ENCODE measurements at regions not wholly inside any gene's neighbourhood (a gene's known extent, or its start where the extent isn't known, plus 50 kb on each side); places are given as distances from the start of the nearest gene placed in this dataset.

DNA sequence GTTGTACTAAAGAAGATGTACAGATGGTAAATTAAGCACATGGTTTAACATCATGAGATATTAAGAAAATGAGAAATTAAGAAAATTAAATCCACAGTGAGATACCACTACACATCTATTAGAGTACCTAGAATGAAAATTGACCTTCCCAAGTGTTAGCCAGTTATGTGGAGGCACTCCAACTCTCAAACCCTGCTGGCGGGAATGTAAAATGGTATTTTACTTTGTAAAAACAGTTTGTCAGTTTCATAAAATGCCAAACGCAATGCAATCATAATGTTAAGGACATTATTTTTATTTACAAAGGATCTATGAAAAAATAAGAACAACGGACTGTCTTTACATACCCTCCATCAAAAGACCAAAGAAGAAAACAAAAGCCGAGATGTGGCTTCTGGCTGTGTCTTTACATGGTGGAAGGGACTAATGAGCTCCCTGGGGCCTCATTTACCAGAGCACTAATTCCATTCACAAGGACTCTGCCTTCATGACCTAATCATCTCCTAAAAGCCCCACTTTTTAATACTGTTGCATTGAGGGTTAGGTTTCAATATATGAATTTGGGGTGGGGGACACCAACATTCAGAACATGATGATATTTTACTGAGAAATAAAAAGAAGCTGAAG, 1178.7 kb downstream of the AACS start:
- no peak for DNase-seq
- H3K4me3 Mint-ChIP-seq, result no peak overlapping the region
- H2AK5ac ChIP-seq (ENCODE audit: insufficient read length, low read length), result no peak overlapping the region
- H4K20me1 ChIP-seq (ENCODE audit: control insufficient read depth, insufficient read depth, insufficient read length), result no peaks in the 10 kb centered on the region
- H3K27me3 ChIP-seq (ENCODE audit: insufficient read depth, low read length), result no peaks in the 10 kb centered on the region; the same call in 1 of the 2 replicates
- peaks cover 0 to 4% of the 10 kb centered on the region in 2 experiments; a peak in 3 of 5 replicates for H3K9me3 Mint-ChIP-seq
- no peak overlapping the region for H3K23ac ChIP-seq (ENCODE audit: insufficient read length, low read depth, low read length)
- H2BK120ac ChIP-seq (ENCODE audit: low read depth, low read length, poor library complexity, severe bottlenecking), result no peak overlapping the region
- H3K9me3 ChIP-seq (ENCODE audit: control insufficient read depth, low read depth, low read length), result no peaks in the 10 kb centered on the region
- H3K9ac ChIP-seq (ENCODE audit: extremely low read depth, insufficient read length, low read length), result no peak overlapping the region
- no peak overlapping the region for H3K27ac ChIP-seq (ENCODE audit: insufficient read length, low read depth, low read length)
- H3K18ac ChIP-seq (ENCODE audit: insufficient read length, low read depth, low read length), result no peak overlapping the region
- no peak overlapping the region for H2BK12ac ChIP-seq (ENCODE audit: insufficient read length, low read depth, low read length)
- no peak overlapping the region for H4K5ac ChIP-seq (ENCODE audit: insufficient read length, low read depth, low read length)
- no peak overlapping the region for H3K14ac ChIP-seq (ENCODE audit: insufficient read depth, low read length)
- TF ChIP-seq, protein P1, sequence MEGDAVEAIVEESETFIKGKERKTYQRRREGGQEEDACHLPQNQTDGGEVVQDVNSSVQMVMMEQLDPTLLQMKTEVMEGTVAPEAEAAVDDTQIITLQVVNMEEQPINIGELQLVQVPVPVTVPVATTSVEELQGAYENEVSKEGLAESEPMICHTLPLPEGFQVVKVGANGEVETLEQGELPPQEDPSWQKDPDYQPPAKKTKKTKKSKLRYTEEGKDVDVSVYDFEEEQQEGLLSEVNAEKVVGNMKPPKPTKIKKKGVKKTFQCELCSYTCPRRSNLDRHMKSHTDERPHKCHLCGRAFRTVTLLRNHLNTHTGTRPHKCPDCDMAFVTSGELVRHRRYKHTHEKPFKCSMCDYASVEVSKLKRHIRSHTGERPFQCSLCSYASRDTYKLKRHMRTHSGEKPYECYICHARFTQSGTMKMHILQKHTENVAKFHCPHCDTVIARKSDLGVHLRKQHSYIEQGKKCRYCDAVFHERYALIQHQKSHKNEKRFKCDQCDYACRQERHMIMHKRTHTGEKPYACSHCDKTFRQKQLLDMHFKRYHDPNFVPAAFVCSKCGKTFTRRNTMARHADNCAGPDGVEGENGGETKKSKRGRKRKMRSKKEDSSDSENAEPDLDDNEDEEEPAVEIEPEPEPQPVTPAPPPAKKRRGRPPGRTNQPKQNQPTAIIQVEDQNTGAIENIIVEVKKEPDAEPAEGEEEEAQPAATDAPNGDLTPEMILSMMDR (conservative IDR thresholded peaks at IDR 0.05), result peak; percentile 60
- H3K4ac ChIP-seq (ENCODE audit: low read depth, low read length), result no peak overlapping the region
- H2BK5ac ChIP-seq (ENCODE audit: insufficient read length, low read length), result no peak overlapping the region
- no peak overlapping the region for H3K4me2 ChIP-seq (ENCODE audit: insufficient read depth, insufficient read length, low read length)
- no peak overlapping the region for H2AFZ ChIP-seq (ENCODE audit: low read length)
- H3K27ac Mint-ChIP-seq, result no peak overlapping the region
- H4K91ac ChIP-seq (ENCODE audit: insufficient read length, low read depth, low read length), result no peak overlapping the region
- no peaks in the 10 kb centered on the region for H3K79me2 ChIP-seq (ENCODE audit: insufficient read depth, low read length)
- H3K36me3 Mint-ChIP-seq (ENCODE audit: insufficient read depth in 1 of 3, low read depth in 3 of 3), result no peaks in the 10 kb centered on the region; a peak in 1 of 7 replicates
- H3K4me1 Mint-ChIP-seq, result peaks cover 28 to 35% of the 10 kb centered on the region in 2 experiments
- no peak overlapping the region for H3K56ac ChIP-seq (ENCODE audit: insufficient read length, low read depth, low read length)
- H3K27me3 Mint-ChIP-seq (ENCODE audit: low read depth), result no peaks in the 10 kb centered on the region
- peaks cover 6% of the 10 kb centered on the region for H3K4me1 ChIP-seq (ENCODE audit: insufficient read depth, low read length)
- no peak overlapping the region for H3T11ph ChIP-seq (ENCODE audit: low read length)
- WGBS (ENCODE audit: extremely low coverage, insufficient read length, low lambda C conversion rate), result no CpG with 5 or more reads among the region's 4 CpGs
- H2BK15ac ChIP-seq (ENCODE audit: low read depth, low read length), result no peak overlapping the region
- H4K8ac ChIP-seq (replicated peaks; ENCODE audit: insufficient read length, low read depth, low read length), result no peak overlapping the region
- H3K23me2 ChIP-seq (ENCODE audit: insufficient read length, low read depth, low read length, poor library complexity, severe bottlenecking), result no peaks in the 10 kb centered on the region
- no peaks in the 10 kb centered on the region for H3K79me1 ChIP-seq (ENCODE audit: insufficient read depth, low read depth, low read length, poor library complexity, severe bottlenecking)
- no peak overlapping the region for H2BK20ac ChIP-seq (ENCODE audit: low read depth, low read length, poor library complexity, severe bottlenecking)

All from H9 (cell line).